ENCODE measurements at regions not wholly inside any gene's neighbourhood (a gene's known extent, or its start where the extent isn't known, plus 50 kb on each side); places are given as distances from the start of the nearest gene placed in this dataset.

DNA sequence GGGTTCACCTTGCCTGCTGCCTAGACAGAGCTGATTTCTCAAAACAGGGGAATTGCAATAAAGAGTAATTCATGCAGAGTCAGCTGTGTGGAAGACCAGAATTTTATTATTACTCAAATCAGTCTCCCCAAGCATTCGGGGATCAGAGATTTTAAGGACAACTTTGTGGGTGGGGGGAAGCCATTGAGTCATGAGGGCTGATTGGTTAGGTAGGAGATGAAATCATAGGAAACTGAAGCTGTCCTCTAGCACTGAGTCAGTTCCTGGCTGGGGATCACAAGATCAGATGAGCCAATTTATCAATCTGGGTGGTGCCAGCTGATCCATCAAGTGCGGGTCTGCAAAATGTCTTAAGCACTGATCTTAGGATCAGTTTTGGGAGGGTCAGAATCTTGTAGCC is 159.1 kb upstream of the MAP1B start:
- TF ChIP-seq, protein P1, sequence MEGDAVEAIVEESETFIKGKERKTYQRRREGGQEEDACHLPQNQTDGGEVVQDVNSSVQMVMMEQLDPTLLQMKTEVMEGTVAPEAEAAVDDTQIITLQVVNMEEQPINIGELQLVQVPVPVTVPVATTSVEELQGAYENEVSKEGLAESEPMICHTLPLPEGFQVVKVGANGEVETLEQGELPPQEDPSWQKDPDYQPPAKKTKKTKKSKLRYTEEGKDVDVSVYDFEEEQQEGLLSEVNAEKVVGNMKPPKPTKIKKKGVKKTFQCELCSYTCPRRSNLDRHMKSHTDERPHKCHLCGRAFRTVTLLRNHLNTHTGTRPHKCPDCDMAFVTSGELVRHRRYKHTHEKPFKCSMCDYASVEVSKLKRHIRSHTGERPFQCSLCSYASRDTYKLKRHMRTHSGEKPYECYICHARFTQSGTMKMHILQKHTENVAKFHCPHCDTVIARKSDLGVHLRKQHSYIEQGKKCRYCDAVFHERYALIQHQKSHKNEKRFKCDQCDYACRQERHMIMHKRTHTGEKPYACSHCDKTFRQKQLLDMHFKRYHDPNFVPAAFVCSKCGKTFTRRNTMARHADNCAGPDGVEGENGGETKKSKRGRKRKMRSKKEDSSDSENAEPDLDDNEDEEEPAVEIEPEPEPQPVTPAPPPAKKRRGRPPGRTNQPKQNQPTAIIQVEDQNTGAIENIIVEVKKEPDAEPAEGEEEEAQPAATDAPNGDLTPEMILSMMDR (IDR thresholded peaks at IDR 0.05; ENCODE audit: low read depth, low read length, poor library complexity, severe bottlenecking): no peak
- no peak for TF ChIP-seq EZH2phosphoT487 (IDR thresholded peaks at IDR 0.05; ENCODE audit: borderline replicate concordance, low read length)

All from DOHH2 (cell line).